ENCODE measurements at regions not wholly inside any gene's neighbourhood (a gene's known extent, or its start where the extent isn't known, plus 50 kb on each side); places are given as distances from the start of the nearest gene placed in this dataset.

DNA sequence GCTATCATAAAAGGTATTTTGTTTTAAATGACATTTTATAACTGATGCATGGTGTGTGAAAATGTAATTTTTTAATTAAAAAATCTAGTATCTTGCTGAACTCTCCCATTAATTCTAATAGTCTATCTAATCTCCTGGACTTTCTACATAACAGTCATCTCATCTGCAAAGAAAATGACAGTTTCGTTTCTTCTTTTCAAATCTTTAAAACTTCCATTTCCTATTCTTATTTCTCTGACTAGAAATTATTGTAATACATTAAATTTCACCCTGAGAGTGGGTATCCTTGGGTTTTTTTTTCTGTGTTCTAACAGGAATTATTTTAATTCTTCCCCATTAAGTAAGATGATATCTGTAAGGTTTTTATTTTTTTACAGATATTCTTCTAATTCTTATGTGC lies 120.1 kb downstream of the KCNF1 start:
- peaks cover 6% of the 10 kb centered on the region for H3K9me3 Mint-ChIP-seq (ENCODE audit: low read depth, unreplicated experiment)
- no peak overlapping the region for H3K27ac Mint-ChIP-seq (ENCODE audit: unreplicated experiment)
- intact Hi-C loops (cut with micrococcal nuclease; ENCODE audit: unreplicated experiment): no loop called here
- DNase-seq: no peak
- no TSS peak for BruUV-seq (replicated peaks)
- peaks cover 25% of the 10 kb centered on the region for H3K27me3 Mint-ChIP-seq (ENCODE audit: unreplicated experiment)
- CTCF ChIA-PET: no interaction called here
- no peak overlapping the region for H3K4me3 Mint-ChIP-seq (ENCODE audit: low read depth, unreplicated experiment)
- H3K36me3 Mint-ChIP-seq (ENCODE audit: insufficient read depth, unreplicated experiment): no peaks in the 10 kb centered on the region
- H3K4me1 Mint-ChIP-seq (ENCODE audit: low read depth, unreplicated experiment): peaks cover 9% of the 10 kb centered on the region
- TF ChIP-seq, protein P1, sequence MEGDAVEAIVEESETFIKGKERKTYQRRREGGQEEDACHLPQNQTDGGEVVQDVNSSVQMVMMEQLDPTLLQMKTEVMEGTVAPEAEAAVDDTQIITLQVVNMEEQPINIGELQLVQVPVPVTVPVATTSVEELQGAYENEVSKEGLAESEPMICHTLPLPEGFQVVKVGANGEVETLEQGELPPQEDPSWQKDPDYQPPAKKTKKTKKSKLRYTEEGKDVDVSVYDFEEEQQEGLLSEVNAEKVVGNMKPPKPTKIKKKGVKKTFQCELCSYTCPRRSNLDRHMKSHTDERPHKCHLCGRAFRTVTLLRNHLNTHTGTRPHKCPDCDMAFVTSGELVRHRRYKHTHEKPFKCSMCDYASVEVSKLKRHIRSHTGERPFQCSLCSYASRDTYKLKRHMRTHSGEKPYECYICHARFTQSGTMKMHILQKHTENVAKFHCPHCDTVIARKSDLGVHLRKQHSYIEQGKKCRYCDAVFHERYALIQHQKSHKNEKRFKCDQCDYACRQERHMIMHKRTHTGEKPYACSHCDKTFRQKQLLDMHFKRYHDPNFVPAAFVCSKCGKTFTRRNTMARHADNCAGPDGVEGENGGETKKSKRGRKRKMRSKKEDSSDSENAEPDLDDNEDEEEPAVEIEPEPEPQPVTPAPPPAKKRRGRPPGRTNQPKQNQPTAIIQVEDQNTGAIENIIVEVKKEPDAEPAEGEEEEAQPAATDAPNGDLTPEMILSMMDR (IDR thresholded peaks at IDR 0.05; ENCODE audit: unreplicated experiment): no peak

DNA sequence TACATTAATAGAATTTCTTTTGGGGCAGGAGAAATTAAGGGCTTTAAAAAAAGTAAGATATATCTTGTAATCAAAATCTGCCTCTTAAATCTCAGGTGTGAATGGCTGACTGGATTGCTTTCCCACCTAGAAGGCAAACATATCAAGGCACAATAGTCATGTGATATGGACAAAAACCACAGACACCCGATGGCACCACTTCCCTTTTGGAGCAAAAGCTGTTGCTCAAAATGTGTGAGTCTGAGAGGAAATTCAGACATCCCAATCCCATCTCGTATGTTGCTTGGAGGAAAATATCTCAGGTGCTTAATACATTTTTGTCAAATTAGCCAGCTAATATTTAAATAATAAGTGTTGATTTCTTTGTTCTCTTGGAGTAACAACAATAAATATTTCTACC lies 120.7 kb downstream of the KCNF1 start:
- H3K9me3 Mint-ChIP-seq (ENCODE audit: low read depth, unreplicated experiment): peaks cover 10% of the 10 kb centered on the region
- intact Hi-C loops (cut with micrococcal nuclease; ENCODE audit: unreplicated experiment): no loop called here
- DNase-seq: no peak
- peaks cover 9% of the 10 kb centered on the region for H3K4me1 Mint-ChIP-seq (ENCODE audit: low read depth, unreplicated experiment)
- no peak overlapping the region for H3K4me3 Mint-ChIP-seq (ENCODE audit: low read depth, unreplicated experiment)
- no peak overlapping the region for H3K27ac Mint-ChIP-seq (ENCODE audit: unreplicated experiment)
- H3K36me3 Mint-ChIP-seq (ENCODE audit: insufficient read depth, unreplicated experiment): no peaks in the 10 kb centered on the region
- TF ChIP-seq, protein P1 (IDR thresholded peaks at IDR 0.05; ENCODE audit: unreplicated experiment): no peak
- BruUV-seq (replicated peaks): no TSS peak
- CTCF ChIA-PET: no interaction called here
- H3K27me3 Mint-ChIP-seq (ENCODE audit: unreplicated experiment): peaks cover 30% of the 10 kb centered on the region

DNA sequence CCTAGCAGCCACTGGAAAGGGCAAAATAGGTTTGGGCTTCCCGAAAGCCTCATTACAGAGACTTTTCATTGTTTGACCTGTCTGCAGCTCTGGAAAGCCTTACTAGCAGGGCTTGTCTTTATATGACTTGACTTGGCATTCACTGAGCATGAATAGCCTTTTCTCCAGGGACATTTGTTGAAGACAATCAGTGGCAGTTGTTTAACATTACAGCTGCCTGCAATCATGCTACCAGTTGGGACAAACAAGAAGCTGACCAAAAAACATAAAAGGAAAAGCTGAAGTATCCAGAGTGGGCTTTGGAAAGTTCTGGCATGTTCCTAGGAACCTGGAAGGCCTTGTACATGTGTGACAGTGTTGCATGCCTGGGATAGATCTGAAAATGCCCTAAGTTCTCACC lies 121.4 kb downstream of the KCNF1 start:
- H3K4me3 Mint-ChIP-seq (ENCODE audit: low read depth, unreplicated experiment): no peak overlapping the region
- H3K27me3 Mint-ChIP-seq (ENCODE audit: unreplicated experiment): peaks cover 37% of the 10 kb centered on the region
- CTCF ChIA-PET: no interaction called here
- TF ChIP-seq, protein P1 (IDR thresholded peaks at IDR 0.05; ENCODE audit: unreplicated experiment): no peak
- H3K9me3 Mint-ChIP-seq (ENCODE audit: low read depth, unreplicated experiment): peaks cover 12% of the 10 kb centered on the region
- peaks cover 9% of the 10 kb centered on the region for H3K4me1 Mint-ChIP-seq (ENCODE audit: low read depth, unreplicated experiment)
- no peak overlapping the region for H3K27ac Mint-ChIP-seq (ENCODE audit: unreplicated experiment)
- BruUV-seq (replicated peaks): no TSS peak
- no peaks in the 10 kb centered on the region for H3K36me3 Mint-ChIP-seq (ENCODE audit: insufficient read depth, unreplicated experiment)
- intact Hi-C loops (cut with micrococcal nuclease; ENCODE audit: unreplicated experiment): no loop called here
- DNase-seq: no peak

DNA sequence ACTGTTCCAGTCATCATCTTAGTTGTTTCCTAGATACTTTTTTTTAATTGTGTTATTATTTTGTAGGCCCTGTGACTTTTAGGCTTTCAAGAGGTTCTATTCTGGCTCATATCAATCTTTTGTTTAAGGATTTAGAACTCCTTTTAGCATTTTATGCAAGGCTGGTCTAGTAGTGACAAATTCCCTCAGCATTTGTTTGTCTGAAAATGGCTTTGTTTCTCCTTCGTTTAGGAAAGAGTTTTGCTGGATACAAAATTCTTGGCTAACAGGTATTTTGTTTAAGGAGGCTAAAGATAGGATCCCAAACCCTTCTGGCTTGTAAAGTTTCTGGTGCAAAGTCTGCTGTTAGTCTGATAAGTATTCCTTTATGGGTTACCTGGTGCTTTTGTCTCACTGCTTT lies 116.6 kb upstream of the SLC66A3 start:
- no peak for DNase-seq
- TF ChIP-seq, protein P1 (IDR thresholded peaks at IDR 0.05; ENCODE audit: unreplicated experiment): no peak
- Mint-ChIP-seq H3K4me3 (ENCODE audit: low read depth, unreplicated experiment) (no peak overlapping the region), H3K36me3 (ENCODE audit: insufficient read depth, unreplicated experiment) (no peaks in the 10 kb centered on the region), H3K27ac (ENCODE audit: unreplicated experiment) (no peak overlapping the region), H3K27me3 (ENCODE audit: unreplicated experiment) (peaks cover 86% of the 10 kb centered on the region), H3K4me1 (ENCODE audit: low read depth, unreplicated experiment) (no peaks in the 10 kb centered on the region), H3K9me3 (ENCODE audit: low read depth, unreplicated experiment) (peaks cover 11% of the 10 kb centered on the region)
- intact Hi-C loops (cut with micrococcal nuclease; ENCODE audit: unreplicated experiment): no loop called here
- BruUV-seq (replicated peaks): no TSS peak
- CTCF ChIA-PET: no interaction called here

DNA sequence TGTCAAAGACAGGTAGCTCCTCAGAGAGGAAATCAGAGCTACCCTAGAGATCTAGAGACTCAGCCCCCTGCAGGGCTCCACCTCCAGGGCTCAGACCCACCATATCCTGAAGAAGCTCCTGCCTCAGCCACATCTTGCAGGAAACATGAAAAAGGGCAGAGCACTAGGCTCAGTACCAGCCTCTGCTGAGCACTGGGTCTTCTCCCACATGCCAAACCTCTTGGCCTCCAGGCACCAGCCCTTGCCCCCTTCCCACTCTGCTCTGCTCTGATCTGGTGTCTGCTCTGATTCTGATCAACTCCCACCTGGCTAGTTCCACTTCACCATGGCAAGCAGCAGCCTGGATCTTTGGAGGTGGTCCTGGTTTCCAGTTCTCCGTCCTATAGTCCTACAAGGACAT lies 114.3 kb upstream of the SLC66A3 start:
- H3K4me1 Mint-ChIP-seq (ENCODE audit: low read depth, unreplicated experiment): no peaks in the 10 kb centered on the region
- CTCF ChIA-PET: no interaction called here
- H3K27ac Mint-ChIP-seq (ENCODE audit: unreplicated experiment): no peak overlapping the region
- intact Hi-C loops (cut with micrococcal nuclease; ENCODE audit: unreplicated experiment): no loop called here
- no peak for DNase-seq
- H3K4me3 Mint-ChIP-seq (ENCODE audit: low read depth, unreplicated experiment): no peak overlapping the region
- H3K36me3 Mint-ChIP-seq (ENCODE audit: insufficient read depth, unreplicated experiment): no peaks in the 10 kb centered on the region
- H3K9me3 Mint-ChIP-seq (ENCODE audit: low read depth, unreplicated experiment): peaks cover 9% of the 10 kb centered on the region
- TF ChIP-seq, protein P1 (IDR thresholded peaks at IDR 0.05; ENCODE audit: unreplicated experiment): no peak
- H3K27me3 Mint-ChIP-seq (ENCODE audit: unreplicated experiment): peaks cover 94% of the 10 kb centered on the region
- no TSS peak for BruUV-seq (replicated peaks)

Data from Calu3 (cell line).